IMR-90 (cell line): ENCODE measurements at regions not wholly inside any gene's neighbourhood (a gene's known extent, or its start where the extent isn't known, plus 50 kb on each side); places are given as distances from the start of the nearest gene placed in this dataset.

ENCODE experiments used
- ATAC-seq: fragments of 200-7000 bp; cut with Tn5 transposase; 2 replicates; pipeline ENCODE4 v1.9.1; 2020; ENCODE audit warnings: low read depth, mild to moderate bottlenecking, moderate library complexity
- BruUV-seq: library from RNA; stranded (reverse); fragments of 400-500 nt; replicated peaks from 2 replicates; lab custom pipeline; 2021; lab: Mats Ljungman, UMichigan
- CTCF ChIA-PET: fragments of 300-600 bp; formaldehyde crosslinking; extraction: SDS; loops from one replicate; lab custom pipeline; 2021; ENCODE audit warnings: antibody characterized with exemption; lab: Yijun Ruan, JAX
- POLR2A ChIA-PET: fragments of 300-600 bp; sonication (Branson Sonifier 250); formaldehyde crosslinking; loops from one replicate; lab custom pipeline; 2022; ENCODE audit warnings: antibody characterized with exemption; ENCODE audit not compliant: unreplicated experiment; lab: Charles Lee
- DNase-seq: peaks from one replicate; pipeline ENCODE4 v3.0.0; 2013
- H2AFZ ChIP-seq: replicated peaks from 2 replicates; pipeline ENCODE3; 2013; ENCODE audit warnings: low read length, mild to moderate bottlenecking; ENCODE audit not compliant: poor library complexity
- H2AK5ac ChIP-seq: 2 replicates; pipeline ENCODE4 v1.6.1; 2013; ENCODE audit warnings: low read depth, low read length, inconsistent platforms
- H2AK9ac ChIP-seq: replicated peaks from 2 replicates; pipeline ENCODE3; 2013; ENCODE audit warnings: mild to moderate bottlenecking, low read depth, low read length, moderate library complexity; ENCODE audit not compliant: poor library complexity
- H2BK120ac ChIP-seq: 2 replicates; pipeline ENCODE4 v1.6.1; 2013; ENCODE audit warnings: low read depth, low read length, inconsistent platforms
- H2BK15ac ChIP-seq: 3 replicates; pipeline ENCODE4 v1.6.1; 2013; ENCODE audit warnings: low read depth, low read length, inconsistent platforms
- H2BK20ac ChIP-seq: 2 replicates; pipeline ENCODE4 v1.6.1; 2013; ENCODE audit warnings: low read depth, mild to moderate bottlenecking, inconsistent platforms, low read length, moderate library complexity
- H2BK5ac ChIP-seq: 2 replicates; pipeline ENCODE4 v1.6.1; 2013; ENCODE audit warnings: mild to moderate bottlenecking, low read depth, low read length, inconsistent platforms; ENCODE audit not compliant: poor library complexity, severe bottlenecking
- H3K14ac ChIP-seq: replicated peaks from 2 replicates; pipeline ENCODE4 v1.6.1; 2013; ENCODE audit warnings: low read depth, low read length, inconsistent platforms
- H3K18ac ChIP-seq: 2 replicates; pipeline ENCODE4 v1.6.1; 2013; ENCODE audit warnings: low read depth, low read length, control low read depth
- H3K23ac ChIP-seq: 2 replicates; pipeline ENCODE4 v1.6.1; 2013; ENCODE audit warnings: low read depth, low read length, inconsistent platforms
- H3K27ac ChIP-seq: 2 replicates; pipeline ENCODE4 v1.5.1; 2013; ENCODE audit warnings: mild to moderate bottlenecking, control low read depth, low read length; ENCODE audit not compliant: insufficient read depth
- H3K27me3 ChIP-seq: 2 replicates; pipeline ENCODE4 v1.6.1; 2013; ENCODE audit warnings: low read length; ENCODE audit not compliant: control insufficient read depth, insufficient read depth
- H3K36me3 ChIP-seq: 2 replicates; pipeline ENCODE4 v1.6.1; 2013; ENCODE audit warnings: low read length, mixed read lengths; ENCODE audit not compliant: control insufficient read depth, insufficient read depth
- H3K4ac ChIP-seq: 2 replicates; pipeline ENCODE4 v1.6.1; 2013; ENCODE audit warnings: low read depth, low read length, inconsistent platforms
- H3K4me1 ChIP-seq: 2 replicates; pipeline ENCODE4 v1.6.1; 2013; ENCODE audit warnings: low read length, mixed read lengths; ENCODE audit not compliant: control insufficient read depth, insufficient read depth
- H3K4me2 ChIP-seq: 2 replicates; pipeline ENCODE4 v1.6.1; 2013; ENCODE audit warnings: low read depth, mild to moderate bottlenecking, control low read depth, low read length, moderate library complexity
- H3K4me3 ChIP-seq: 2 replicates; pipeline ENCODE4 v1.5.1; 2013; ENCODE audit warnings: low read depth, mild to moderate bottlenecking, control low read depth, low read length, moderate library complexity; ENCODE audit not compliant: insufficient read depth
- H3K56ac ChIP-seq: 2 replicates; pipeline ENCODE4 v1.6.1; 2013; ENCODE audit warnings: low read length, inconsistent platforms; ENCODE audit not compliant: insufficient read depth; ENCODE audit errors: extremely low read depth
- H3K79me1 ChIP-seq, 2 experiments: 2 replicates each; pipeline ENCODE4 v1.6.1; 2013; ENCODE audit warnings: low read length in 2 of 2, inconsistent platforms in 1 of 2, low read depth in 1 of 2
- H3K9ac ChIP-seq: 2 replicates; pipeline ENCODE4 v1.6.1; 2013; ENCODE audit warnings: low read depth, low read length, control low read depth
- H3K9me1 ChIP-seq: 2 replicates; pipeline ENCODE4 v1.6.1; 2013; ENCODE audit warnings: low read length, inconsistent platforms; ENCODE audit not compliant: insufficient read depth
- H3K9me3 ChIP-seq: 2 replicates; pipeline ENCODE4 v1.6.1; 2013; ENCODE audit warnings: low read length; ENCODE audit not compliant: control insufficient read depth, insufficient read depth
- H4K20me1 ChIP-seq: 2 replicates; pipeline ENCODE4 v1.6.1; 2013; ENCODE audit warnings: low read length, inconsistent platforms; ENCODE audit not compliant: insufficient read depth
- H4K5ac ChIP-seq: 2 replicates; pipeline ENCODE4 v1.6.1; 2013; ENCODE audit warnings: mild to moderate bottlenecking, low read depth, low read length, control low read depth
- H4K8ac ChIP-seq, 2 experiments: 2 replicates each; pipeline ENCODE4 v1.6.1; 2013; ENCODE audit warnings: low read depth in 2 of 2, low read length in 2 of 2, control low read depth in 1 of 2, inconsistent platforms in 1 of 2
- H4K91ac ChIP-seq: 2 replicates; pipeline ENCODE4 v1.6.1; 2013; ENCODE audit warnings: low read depth, low read length, inconsistent platforms; ENCODE audit not compliant: insufficient read depth
- BHLHE40 ChIP-seq: fragments of 150-350 bp; IDR thresholded peaks from 2 replicates; pipeline ENCODE4 v1.6.1; 2016; ENCODE audit warnings: mild to moderate bottlenecking, low read depth, low read length
- CEBPB ChIP-seq: IDR thresholded peaks from 2 replicates; pipeline ENCODE4 v1.6.1; 2012; ENCODE audit warnings: low read depth, low read length, improper control_type of control experiment
- CHD1 ChIP-seq: IDR thresholded peaks from 2 replicates; pipeline ENCODE4 v1.6.1; 2012; ENCODE audit warnings: low read depth, low read length, improper control_type of control experiment
- ELK1 ChIP-seq: fragments of 150-350 bp; IDR thresholded peaks from 2 replicates; pipeline ENCODE4 v1.6.1; 2016; ENCODE audit warnings: low read depth, mild to moderate bottlenecking, low read length, moderate library complexity, borderline replicate concordance
- FOS ChIP-seq: fragments of 150-350 bp; IDR thresholded peaks from 2 replicates; pipeline ENCODE4 v1.6.1; 2016; ENCODE audit warnings: low read depth, low read length
- MAFK ChIP-seq: IDR thresholded peaks from 2 replicates; pipeline ENCODE4 v1.6.1; 2012; ENCODE audit warnings: low read depth, low read length, improper control_type of control experiment
- MAZ ChIP-seq: IDR thresholded peaks from 2 replicates; pipeline ENCODE4 v1.6.1; 2012; ENCODE audit warnings: low read depth, mild to moderate bottlenecking, low read length, improper control_type of control experiment, moderate library complexity, borderline replicate concordance
- MXI1 ChIP-seq: IDR thresholded peaks from 2 replicates; pipeline ENCODE4 v1.6.1; 2012; ENCODE audit warnings: low read depth, mild to moderate bottlenecking, low read length, moderate library complexity, borderline replicate concordance
- NFE2L2 ChIP-seq: fragments of 150-350 bp; IDR thresholded peaks from 2 replicates; pipeline ENCODE4 v1.6.1; 2016; ENCODE audit warnings: low read depth, mild to moderate bottlenecking, low read length
- POLR2A ChIP-seq: IDR thresholded peaks from 2 replicates; pipeline ENCODE4 v1.6.1; 2012; ENCODE audit warnings: mild to moderate bottlenecking, low read depth, low read length
- RAD21 ChIP-seq: IDR thresholded peaks from 2 replicates; pipeline ENCODE4 v1.6.1; 2012; ENCODE audit warnings: low read length, improper control_type of control experiment
- RCOR1 ChIP-seq: IDR thresholded peaks from 2 replicates; pipeline ENCODE4 v1.6.1; 2012; ENCODE audit warnings: mild to moderate bottlenecking, low read length, improper control_type of control experiment; ENCODE audit not compliant: insufficient replicate concordance
- RFX5 ChIP-seq: IDR thresholded peaks from 2 replicates; pipeline ENCODE4 v1.8.0; 2012; ENCODE audit warnings: low read depth, mild to moderate bottlenecking, low read length, moderate library complexity
- SMC3 ChIP-seq: fragments of 150-350 bp; IDR thresholded peaks from 2 replicates; pipeline ENCODE4 v1.6.1; 2016; ENCODE audit warnings: low read depth, mild to moderate bottlenecking, antibody characterized with exemption, low read length, moderate library complexity
- USF2 ChIP-seq: fragments of 150-350 bp; IDR thresholded peaks from 2 replicates; pipeline ENCODE4 v1.6.1; 2017; ENCODE audit warnings: mild to moderate bottlenecking, antibody characterized with exemption, low read length, low read depth
- WGBS, 2 experiments: methylation state at CpG; one replicate each; pipeline versions ENCODE4 v1.1.5 to v1.1.7; 2013; ENCODE audit warnings: missing lambda C conversion rate in 2 of 2; ENCODE audit not compliant: insufficient read length in 1 of 2; ENCODE audit errors: extremely low coverage in 2 of 2; 5-methylcytosine and 5-hydroxymethylcytosine counted together
- dilution Hi-C: fragments of 300-500 bp; cut with HindIII; formaldehyde crosslinking; loops from one replicate; pipeline ENCODE4 v1.14.3; 2018; ENCODE audit warnings: low sequenced_read_pairs; ENCODE audit not compliant: unreplicated experiment
- in situ Hi-C: fragments of 300-500 bp; cut with MboI; formaldehyde crosslinking; loops from 3 replicates; pipeline ENCODE4 v1.14.3; 2019; ENCODE audit warnings: low sequenced_read_pairs, inconsistent platforms, mixed read lengths
- intact Hi-C: fragments of 100-400 bp; cut with micrococcal nuclease; formaldehyde crosslinking; loops from 2 replicates; pipeline ENCODE4 v1.10.0; 2022
- TF ChIP-seq, protein P1 (sequence below): conservative IDR thresholded peaks from 2 replicates; pipeline ENCODE4 v1.5.1; 2012; ENCODE audit warnings: mild to moderate bottlenecking, low read depth, low read length, improper control_type of control experiment

DNA sequence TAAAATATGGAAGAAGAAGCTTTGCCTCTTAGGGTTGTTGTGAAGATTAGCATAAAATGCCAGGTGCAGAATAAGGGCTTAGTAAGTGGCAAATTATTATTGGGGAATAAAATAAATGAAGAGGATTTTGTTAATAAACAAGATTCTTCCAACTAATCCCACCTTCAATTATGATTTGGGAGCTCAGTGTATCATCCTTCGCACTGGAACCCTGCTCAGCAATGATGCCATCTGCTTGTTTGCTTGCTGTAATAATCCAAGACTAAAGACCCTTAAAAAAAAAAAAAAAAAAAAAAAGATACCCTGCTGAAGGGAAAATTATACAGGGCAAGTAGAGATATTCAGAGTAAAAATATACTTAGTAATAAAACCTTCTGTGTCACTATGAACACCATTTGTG, 62.0 kb upstream of the RREB1 start:
- Histone ChIP-seq H3K23ac (no peak overlapping the region), H3K36me3 (no peaks in the 10 kb centered on the region), H3K56ac (no peak overlapping the region), H3K9me3 (no peaks in the 10 kb centered on the region), H3K4me3 (no peak overlapping the region), H4K8ac (no peak overlapping the region), H4K20me1 (no peaks in the 10 kb centered on the region), H2AK9ac (no peak overlapping the region), H2AFZ (no peak overlapping the region), H2BK15ac (no peak overlapping the region), H3K14ac (no peak overlapping the region), H3K4me1 (no peaks in the 10 kb centered on the region), H4K5ac (no peak overlapping the region), H4K91ac (no peak overlapping the region), H2AK5ac (no peak overlapping the region), H3K27ac (no peak overlapping the region), H3K79me1 (no peaks in the 10 kb centered on the region), H3K18ac (no peak overlapping the region), H2BK5ac (no peak overlapping the region), H3K9ac (no peak overlapping the region), H3K9me1 (no peaks in the 10 kb centered on the region), H3K4ac (no peak overlapping the region), H2BK120ac (no peak overlapping the region), H2BK20ac (no peak overlapping the region), H3K4me2 (no peak overlapping the region), H3K27me3 (no peaks in the 10 kb centered on the region)
- CTCF ChIA-PET: no interaction called here
- dilution Hi-C loops (no loop called here), in situ Hi-C loops (no loop called here), intact Hi-C loops (no loop called here)
- TF ChIP-seq POLR2A (no peak), USF2 (no peak), FOS (no peak), RAD21 (no peak), MXI1 (no peak), SMC3 (no peak), MAZ (no peak), CEBPB (no peak), RFX5 (no peak), NFE2L2 (no peak), MAFK (no peak), BHLHE40 (no peak), CHD1 (no peak), RCOR1 (no peak), ELK1 (no peak)
- TF ChIP-seq, protein P1, sequence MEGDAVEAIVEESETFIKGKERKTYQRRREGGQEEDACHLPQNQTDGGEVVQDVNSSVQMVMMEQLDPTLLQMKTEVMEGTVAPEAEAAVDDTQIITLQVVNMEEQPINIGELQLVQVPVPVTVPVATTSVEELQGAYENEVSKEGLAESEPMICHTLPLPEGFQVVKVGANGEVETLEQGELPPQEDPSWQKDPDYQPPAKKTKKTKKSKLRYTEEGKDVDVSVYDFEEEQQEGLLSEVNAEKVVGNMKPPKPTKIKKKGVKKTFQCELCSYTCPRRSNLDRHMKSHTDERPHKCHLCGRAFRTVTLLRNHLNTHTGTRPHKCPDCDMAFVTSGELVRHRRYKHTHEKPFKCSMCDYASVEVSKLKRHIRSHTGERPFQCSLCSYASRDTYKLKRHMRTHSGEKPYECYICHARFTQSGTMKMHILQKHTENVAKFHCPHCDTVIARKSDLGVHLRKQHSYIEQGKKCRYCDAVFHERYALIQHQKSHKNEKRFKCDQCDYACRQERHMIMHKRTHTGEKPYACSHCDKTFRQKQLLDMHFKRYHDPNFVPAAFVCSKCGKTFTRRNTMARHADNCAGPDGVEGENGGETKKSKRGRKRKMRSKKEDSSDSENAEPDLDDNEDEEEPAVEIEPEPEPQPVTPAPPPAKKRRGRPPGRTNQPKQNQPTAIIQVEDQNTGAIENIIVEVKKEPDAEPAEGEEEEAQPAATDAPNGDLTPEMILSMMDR: no peak
- BruUV-seq: no TSS peak
- no CpG with 5 or more reads among the region's 1 CpG for whole genome bisulfite sequencing, 2 experiments
- DNase-seq: no peak
- no peak for ATAC-seq
- POLR2A ChIA-PET: interaction anchor here (0.5 kb wide), 1 partner anchor 10 kb away, joined by 4 read pairs; no protein-coding TSS in a partner anchor
